HepG2 (cell line): ENCODE measurements at regions not wholly inside any gene's neighbourhood (a gene's known extent, or its start where the extent isn't known, plus 50 kb on each side); places are given as distances from the start of the nearest gene placed in this dataset.

Source experiments
- BCLAF1 ChIP-seq: fragments of 450-650 bp; IDR thresholded peaks from 2 replicates; pipeline ENCODE4 v1.6.1; 2017; ENCODE audit warnings: mild to moderate bottlenecking
- EP300 ChIP-seq, 3 experiments: sonication (generic) in 1 of 3; formaldehyde crosslinking in 1 of 3; IDR thresholded peaks; 2 replicates each; pipeline versions ENCODE4 v1.5.1 to v1.6.1; 2011 to 2020; ENCODE audit warnings: low read depth in 2 of 3, low read length in 2 of 3, borderline replicate concordance in 1 of 3, improper control_type of control experiment in 1 of 3, mild to moderate bottlenecking in 1 of 3, missing genetic modification reagents in 1 of 3, moderate library complexity in 1 of 3
- SALL2 ChIP-seq: sonication (generic); formaldehyde crosslinking; IDR thresholded peaks from 2 replicates; pipeline ENCODE4 v1.8.1; 2023; ENCODE audit warnings: mild to moderate bottlenecking, missing genetic modification reagents, inconsistent platforms
- ZNF513 ChIP-seq: sonication (generic); formaldehyde crosslinking; conservative IDR thresholded peaks from 2 replicates; pipeline ENCODE4 v1.5.0; 2020; ENCODE audit warnings: missing genetic modification reagents
- ZNF644 ChIP-seq: IDR thresholded peaks from 2 replicates; pipeline ENCODE4 v1.6.1; 2016; ENCODE audit warnings: low read depth

GRCh38 chr13:87999788-88000187 lies 328.6 kb downstream of the SLITRK5 start:
- TF ChIP-seq ZNF513 (CRISPR knock-in tag) (no peak), BCLAF1 (no peak), ZNF644 (CRISPR knock-in tag) (no peak), SALL2 (CRISPR knock-in tag) (no peak), EP300 (IDR thresholded peaks at IDR 0.05; ENCODE audit: low read depth in 2 of 2, low read length in 2 of 2) (no peak), EP300 (CRISPR knock-in tag; IDR thresholded peaks at IDR 0.05; ENCODE audit: borderline replicate concordance) (no peak)
